KOPT-K1 (cell line): ENCODE measurements at regions not wholly inside any gene's neighbourhood (a gene's known extent, or its start where the extent isn't known, plus 50 kb on each side); places are given as distances from the start of the nearest gene placed in this dataset.
"Not testable (repeated sequence)": the region's sequence is repeated elsewhere in the genome, so short reads cannot be mapped to it uniquely, and the experiment has no call there.

Experiments used
- H3K27ac ChIP-seq: fragments of 200-600 bp; sonication (generic); 2 replicates; pipeline ENCODE4 v1.5.1; 2016; ENCODE audit warnings: antibody characterized with exemption, mild to moderate bottlenecking, low read depth, low read length; ENCODE audit not compliant: poor library complexity, severe bottlenecking
- H3K36me3 ChIP-seq: fragments of 200-600 bp; sonication (generic); 2 replicates; pipeline ENCODE4 v1.5.1; 2017; ENCODE audit warnings: antibody characterized with exemption, mild to moderate bottlenecking, low read length, moderate library complexity; ENCODE audit not compliant: insufficient read depth
- H3K9me3 ChIP-seq: fragments of 200-600 bp; sonication (generic); 2 replicates; pipeline ENCODE4 v1.5.1; 2017; ENCODE audit warnings: antibody characterized with exemption, low read length, mild to moderate bottlenecking; ENCODE audit not compliant: insufficient read depth, poor library complexity, severe bottlenecking

DNA sequence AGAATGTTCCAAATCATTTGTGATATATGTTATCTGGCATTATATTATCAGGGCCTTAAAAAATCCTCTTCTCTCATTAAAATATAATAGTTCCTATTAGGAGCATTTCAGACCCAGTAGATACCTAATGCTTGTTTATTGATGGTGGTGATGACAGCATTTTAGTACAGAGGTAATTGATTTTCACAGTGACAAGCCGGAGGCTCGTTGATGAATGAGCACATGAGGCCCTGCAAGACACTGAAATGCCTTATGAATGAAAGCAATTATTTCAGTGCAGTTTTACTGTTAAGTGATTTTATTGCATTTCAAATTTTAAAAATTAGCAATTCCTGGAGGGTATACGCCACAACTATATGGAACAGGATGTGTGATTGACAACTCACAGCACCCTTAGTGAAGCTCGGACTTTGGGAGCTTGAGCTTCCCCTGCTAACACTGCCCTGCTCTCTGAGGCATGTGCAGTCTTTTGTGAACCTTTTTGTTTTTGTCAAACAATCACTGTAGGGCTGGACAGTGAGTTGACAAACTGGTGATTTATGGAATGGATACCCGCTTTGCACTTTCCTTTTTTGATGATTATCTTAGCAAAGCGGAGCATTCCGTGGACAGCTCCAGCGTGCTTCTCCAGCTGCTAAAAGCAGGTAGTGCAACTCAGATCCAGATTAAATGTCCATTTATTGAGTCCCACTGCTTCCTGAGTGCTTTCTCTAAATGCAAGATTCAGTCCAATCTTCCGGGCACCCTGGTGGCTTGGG, 187.0 kb upstream of the ATP10A start:
- no peaks in the 10 kb centered on the region for H3K36me3 ChIP-seq
- H3K27ac ChIP-seq: no peak overlapping the region
- no peaks in the 10 kb centered on the region for H3K9me3 ChIP-seq

DNA sequence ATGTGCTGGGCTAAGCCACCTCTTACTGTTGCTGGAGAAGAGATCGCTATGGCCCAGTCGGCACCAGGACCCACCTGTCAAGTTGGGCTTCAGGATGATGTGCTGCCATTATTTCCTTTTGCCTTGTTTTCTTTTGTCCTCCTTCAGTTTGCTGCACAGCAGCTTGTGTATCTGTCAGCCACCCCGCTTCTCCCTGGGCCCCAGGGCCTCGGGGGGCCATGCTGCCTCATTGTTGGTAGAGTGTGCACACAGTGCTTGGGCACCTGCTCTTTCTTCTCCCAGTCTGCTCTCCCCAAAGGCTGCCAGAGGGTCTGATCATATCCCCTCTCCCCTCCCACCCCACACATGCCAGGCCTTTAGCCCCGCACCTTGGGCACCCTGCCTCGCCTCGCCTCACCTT, 185.5 kb upstream of the ATP10A start:
- Histone ChIP-seq H3K36me3 (no peaks in the 10 kb centered on the region), H3K9me3 (no peaks in the 10 kb centered on the region), H3K27ac (no peak overlapping the region)

DNA sequence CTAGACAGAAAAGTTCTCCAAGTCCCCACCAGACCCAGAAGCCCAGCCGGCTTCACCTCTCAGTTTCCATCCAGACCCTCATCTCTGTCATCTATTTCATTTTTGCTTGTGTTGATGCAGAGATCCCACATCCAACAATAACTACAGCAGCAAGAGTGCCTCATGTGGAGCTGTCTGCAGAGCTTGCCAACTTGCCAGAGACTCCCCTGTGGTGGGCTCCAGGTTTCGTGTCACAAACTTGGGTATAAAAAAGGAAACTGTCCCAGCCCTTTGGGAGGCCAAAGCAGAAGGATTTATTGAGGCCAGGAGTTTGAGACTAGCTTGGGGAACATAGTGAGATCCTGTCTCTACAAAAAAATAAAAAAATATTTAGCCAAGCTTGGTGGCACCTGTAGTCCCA, 182.4 kb upstream of the ATP10A start:
- no peaks in the 10 kb centered on the region for H3K9me3 ChIP-seq
- no peaks in the 10 kb centered on the region for H3K36me3 ChIP-seq
- H3K27ac ChIP-seq: no peak overlapping the region

DNA sequence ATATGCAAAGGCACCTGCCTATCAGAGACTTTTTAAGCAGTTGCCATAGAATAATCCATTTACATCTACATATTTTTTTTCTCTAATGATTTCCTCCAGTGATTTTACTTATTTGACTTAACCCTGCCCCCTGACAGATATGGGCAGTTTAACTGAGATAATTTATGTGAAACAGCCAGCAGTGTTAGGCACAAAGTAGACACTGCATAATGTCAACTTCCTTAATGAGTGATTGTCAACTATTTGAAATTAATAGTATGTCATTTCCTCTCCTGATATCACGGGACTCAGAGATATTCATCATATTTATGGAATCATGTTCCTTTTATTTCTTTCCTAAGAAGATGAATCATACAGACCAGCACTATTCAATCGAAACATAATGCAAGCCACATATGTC, 179.9 kb upstream of the ATP10A start:
- Histone ChIP-seq H3K36me3 (no peaks in the 10 kb centered on the region), H3K27ac (no peak overlapping the region), H3K9me3 (no peaks in the 10 kb centered on the region)

DNA sequence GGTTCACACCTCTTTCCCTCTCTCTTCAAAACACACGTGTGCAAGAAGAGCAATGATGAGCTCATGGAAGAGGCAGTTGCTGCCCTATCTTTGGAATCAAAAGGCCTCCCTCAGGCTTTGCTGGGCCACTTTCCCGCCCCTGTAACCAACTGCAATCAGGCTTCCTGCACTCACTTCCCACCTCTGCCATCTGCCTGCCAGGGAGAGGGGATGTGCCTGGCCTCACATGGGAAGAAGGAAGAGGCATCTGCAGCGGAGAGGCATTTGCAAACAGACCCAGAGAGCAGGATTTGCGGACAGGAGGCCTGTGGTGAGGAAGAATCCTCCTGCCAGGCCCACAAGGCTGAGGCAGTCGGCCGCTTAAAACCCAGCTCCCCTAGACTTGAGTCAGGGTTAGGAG, 175.6 kb upstream of the ATP10A start:
- Histone ChIP-seq H3K27ac (no peak overlapping the region), H3K36me3 (no peaks in the 10 kb centered on the region), H3K9me3 (no peaks in the 10 kb centered on the region)

DNA sequence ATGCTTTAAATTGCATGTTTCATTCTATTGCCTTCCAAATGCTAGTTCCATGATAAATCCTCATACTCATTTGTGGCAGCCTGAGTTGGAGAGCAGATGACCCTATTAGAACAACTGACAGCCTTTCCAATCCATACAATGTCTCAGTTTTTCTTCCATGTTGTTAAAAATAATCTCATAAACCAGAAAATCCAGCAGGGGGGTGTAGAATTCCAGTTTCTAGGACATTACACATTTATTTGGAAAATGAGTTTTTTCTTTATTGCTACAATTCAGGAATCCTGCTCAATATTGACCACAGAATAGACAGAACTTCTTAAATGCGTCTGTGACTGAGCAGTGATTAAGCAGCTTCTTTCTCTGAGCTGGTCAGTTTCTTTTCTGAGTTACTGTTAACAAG, 174.2 kb upstream of the ATP10A start:
- no peaks in the 10 kb centered on the region for H3K36me3 ChIP-seq
- H3K27ac ChIP-seq: no peak overlapping the region
- H3K9me3 ChIP-seq: no peaks in the 10 kb centered on the region

DNA sequence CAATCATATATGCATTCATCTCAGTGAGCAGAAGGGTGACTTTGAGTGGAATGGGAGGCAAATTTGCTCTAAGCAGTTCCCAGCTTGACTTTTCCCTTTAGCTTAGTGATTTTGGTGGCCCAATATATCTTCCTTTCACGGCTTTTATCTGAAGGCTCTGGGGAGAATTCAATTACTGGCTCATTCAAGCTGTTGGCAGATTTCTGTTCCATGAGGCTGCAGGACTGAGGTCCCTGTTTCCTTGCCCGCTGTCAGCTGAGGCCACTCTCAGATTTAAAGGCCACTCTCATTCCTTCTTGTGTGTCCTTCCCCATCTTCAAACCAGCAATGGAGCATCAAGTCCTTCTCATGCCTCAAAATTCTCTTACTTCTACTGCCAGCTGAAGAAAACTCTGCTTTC, 170.4 kb upstream of the ATP10A start:
- no peaks in the 10 kb centered on the region for H3K36me3 ChIP-seq
- H3K27ac ChIP-seq: no peak overlapping the region
- H3K9me3 ChIP-seq: no peaks in the 10 kb centered on the region

DNA sequence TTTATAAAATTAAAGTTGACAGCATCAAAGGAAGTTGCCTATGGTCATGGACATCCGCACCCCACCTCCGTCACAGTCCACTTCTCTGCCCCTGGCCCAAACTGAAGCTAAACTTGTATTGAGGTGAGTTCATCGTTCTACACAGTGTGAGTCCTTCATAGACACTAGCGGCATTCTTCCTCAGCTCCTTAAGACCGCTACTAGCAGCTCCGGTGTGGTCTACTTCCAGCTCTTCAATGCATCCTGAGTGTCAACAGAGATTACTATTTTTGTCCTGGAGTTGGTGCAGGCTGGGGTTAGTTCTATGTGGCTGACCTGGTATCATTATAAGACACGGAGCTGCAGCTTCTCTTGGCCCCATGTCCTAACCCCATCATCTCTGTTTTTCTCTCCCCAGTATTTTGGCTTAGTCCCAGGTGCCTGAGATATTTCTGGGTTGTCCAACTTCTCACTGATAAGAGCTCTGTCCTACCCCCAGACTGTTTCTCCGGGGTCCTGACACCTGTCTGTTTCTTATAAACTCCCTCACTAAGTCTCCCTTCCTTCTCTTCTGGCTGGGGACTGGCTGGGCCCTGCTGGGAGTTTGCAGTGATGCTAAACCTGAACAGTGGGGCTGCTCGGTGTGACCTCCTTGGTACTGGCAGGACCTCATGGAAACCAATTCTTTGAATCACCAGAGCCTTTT, 169.2 kb upstream of the ATP10A start:
- Histone ChIP-seq H3K27ac (no peak overlapping the region), H3K36me3 (no peaks in the 10 kb centered on the region), H3K9me3 (no peaks in the 10 kb centered on the region)

DNA sequence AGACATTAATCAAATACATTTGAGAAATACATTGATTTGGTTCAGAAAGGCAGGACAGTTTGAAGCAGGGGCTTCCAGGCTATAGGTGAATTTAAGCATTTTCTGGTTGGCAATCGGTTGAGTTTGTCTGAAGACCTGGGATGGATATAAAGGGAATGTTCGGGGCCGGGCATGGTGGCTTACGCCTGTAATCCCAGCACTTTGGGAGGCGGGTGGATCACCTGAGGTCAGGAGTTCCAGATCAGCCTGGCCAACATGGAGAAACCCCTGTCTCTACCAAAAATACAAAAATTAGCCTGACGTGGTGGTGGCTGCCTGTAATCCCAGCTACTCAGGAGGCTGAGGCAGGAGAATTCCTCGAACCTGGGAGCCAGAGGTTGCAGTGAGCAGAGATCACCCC, 166.5 kb upstream of the ATP10A start:
- not testable (repeated sequence) for H3K27ac ChIP-seq, H3K9me3 ChIP-seq, H3K36me3 ChIP-seq

DNA sequence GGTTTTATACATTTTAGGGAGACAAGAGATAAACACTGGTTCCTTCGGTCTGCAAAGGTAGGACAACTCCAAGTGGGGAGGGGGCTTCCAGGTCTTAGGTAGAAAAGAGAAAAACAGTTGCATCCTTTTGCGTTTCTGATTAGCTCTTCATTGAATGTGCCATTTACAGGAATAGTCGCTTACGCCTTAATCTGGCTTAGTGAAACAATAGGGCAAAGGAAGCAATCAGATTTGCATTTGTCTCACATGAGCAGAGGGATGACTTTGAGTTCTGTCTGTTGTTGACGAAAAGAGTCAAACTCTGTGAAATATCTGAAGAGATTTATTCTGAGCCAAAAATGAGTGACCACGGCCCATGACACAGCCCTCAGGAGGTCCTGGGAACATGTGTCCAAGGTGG, 166.0 kb upstream of the ATP10A start:
- Histone ChIP-seq H3K36me3 (no peaks in the 10 kb centered on the region), H3K27ac (no peak overlapping the region), H3K9me3 (no peaks in the 10 kb centered on the region)

DNA sequence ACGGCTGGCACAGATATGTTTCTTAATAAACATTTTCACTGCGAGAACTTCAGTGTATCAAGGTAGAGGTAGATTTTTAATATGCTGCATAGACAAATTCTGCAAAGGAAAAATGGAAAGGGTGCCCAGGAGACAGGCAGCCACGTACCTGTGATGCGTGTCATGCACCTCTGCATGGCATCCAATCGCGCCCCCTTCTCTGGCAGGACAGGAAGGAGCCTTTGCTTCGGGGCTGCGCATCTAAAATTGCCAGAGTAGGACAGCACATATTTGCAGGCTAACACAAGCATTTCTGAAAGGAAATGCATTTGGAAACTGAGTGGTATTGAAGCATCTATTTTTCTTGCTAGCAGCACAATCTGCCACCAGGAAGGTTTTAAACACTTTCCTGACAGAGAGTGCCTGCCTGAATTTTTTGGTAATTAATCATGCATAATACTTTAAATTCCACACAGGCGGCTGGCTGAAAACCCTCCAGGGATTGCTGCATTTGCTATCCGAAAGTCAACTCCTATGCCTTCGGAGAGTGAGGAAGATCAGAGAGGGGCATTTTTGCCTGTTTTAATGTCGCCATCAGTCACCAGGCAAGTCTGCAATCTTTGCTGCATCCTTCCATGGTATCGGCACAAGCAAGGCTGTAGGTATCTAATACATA, 165.1 kb upstream of the ATP10A start:
- Histone ChIP-seq H3K27ac (no peak overlapping the region), H3K36me3 (no peaks in the 10 kb centered on the region), H3K9me3 (no peaks in the 10 kb centered on the region)

DNA sequence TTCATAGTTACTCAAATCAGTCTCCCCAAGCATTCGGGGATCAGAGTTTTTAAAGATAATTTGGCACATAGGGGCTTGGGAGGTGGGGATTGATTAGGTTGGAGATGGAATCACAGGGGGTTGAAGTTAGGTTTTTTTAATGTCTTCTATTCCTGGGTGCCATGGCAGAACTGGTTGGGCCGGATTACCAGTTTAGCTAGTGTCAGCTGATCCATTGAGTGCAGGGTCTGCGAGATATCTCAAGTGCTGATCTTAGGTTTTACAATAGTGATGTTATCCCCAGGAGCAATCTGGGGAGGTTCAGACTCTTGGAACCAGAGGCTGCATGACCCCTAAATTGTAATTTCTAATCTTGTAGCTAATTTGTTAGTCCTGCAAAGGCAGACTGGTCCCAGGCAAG, 163.5 kb upstream of the ATP10A start:
- not testable (repeated sequence) for H3K9me3 ChIP-seq, H3K27ac ChIP-seq, H3K36me3 ChIP-seq

DNA sequence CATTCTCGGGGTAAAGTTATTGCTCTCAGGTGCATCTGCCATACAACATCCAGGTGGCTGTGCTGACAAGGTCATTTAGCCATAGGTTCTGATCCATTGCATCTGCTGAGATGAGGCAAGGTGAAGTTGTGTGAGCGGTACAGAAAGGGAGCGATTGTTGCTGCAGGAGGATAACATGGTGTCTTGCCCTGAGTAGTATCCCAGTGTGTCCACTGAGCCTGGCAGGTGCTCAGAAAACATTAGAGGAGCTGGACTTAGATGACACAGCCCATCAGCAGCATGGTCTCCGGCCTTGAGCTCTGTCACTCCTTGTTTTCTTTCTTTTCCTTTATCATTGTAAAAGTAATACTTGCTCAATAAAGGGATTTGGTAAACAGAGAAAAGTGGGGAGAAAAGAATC, 161.1 kb upstream of the ATP10A start:
- Histone ChIP-seq H3K36me3 (no peaks in the 10 kb centered on the region), H3K9me3 (no peaks in the 10 kb centered on the region)

DNA sequence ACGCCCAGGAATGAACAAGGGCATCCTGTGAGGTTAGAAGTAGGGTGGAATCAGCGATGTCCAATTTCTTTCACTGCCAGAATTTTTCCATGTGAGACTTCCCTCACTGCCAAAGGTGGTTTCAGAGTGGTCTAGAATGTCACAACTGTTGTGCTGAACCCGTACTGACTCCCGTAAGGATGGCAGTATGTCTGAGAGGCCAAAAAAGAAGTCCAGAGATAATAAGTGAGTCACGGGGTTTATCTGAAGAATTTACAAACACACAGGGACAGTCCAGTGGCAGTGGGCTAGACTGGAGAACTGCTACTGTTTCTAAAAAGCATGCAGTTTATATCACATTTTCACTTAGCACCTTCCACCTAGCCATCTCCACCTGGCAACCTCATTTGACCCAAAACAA, 160.6 kb upstream of the ATP10A start:
- Histone ChIP-seq H3K27ac (no peak overlapping the region), H3K36me3 (no peaks in the 10 kb centered on the region), H3K9me3 (no peaks in the 10 kb centered on the region)

More for the DNA sequence above, 161.1 kb upstream of the ATP10A start:
- H3K27ac ChIP-seq: no peak overlapping the region

DNA sequence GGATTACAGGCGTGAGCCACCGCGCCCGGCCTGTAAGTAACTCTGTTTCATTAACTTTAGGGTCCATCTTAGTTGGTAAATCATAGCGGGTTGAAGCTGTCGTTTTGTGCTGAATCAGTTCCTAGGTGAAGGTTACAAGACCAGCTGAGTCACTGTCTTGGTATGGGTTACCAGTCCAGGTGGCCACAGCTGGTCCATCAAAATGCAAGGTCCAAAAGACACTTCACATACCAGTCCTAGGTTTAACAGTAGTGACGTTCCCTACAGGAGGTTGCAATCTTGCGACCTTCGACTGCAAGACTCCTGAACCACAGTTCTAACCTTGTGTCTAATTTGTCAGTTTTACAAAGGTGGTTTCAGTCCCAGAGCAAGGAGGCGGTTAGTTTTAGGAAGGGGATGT, 160.1 kb upstream of the ATP10A start:
- H3K9me3 ChIP-seq: peaks cover under 1% of the 10 kb centered on the region
- H3K36me3 ChIP-seq: no peaks in the 10 kb centered on the region
- no peak overlapping the region for H3K27ac ChIP-seq

DNA sequence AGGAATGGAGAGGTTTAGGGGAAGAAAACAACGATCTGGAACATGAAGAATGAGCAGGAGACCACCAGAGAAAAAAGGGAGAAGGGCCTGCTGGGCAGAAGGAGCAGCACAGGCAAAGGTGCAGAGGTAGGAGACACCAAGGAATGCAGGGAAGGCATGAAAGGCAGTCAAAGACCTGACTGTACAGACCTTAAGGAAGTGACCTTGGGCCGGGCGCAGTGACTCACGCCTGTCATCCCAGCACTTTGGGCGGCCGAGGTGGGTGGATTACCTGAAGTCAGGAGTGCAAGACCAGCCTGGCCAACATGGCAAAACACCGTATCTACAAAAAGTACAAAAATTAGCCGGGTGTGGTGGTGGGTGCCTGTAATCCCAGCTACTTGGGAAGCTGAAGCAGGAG, 157.7 kb upstream of the ATP10A start:
- no peak overlapping the region for H3K27ac ChIP-seq
- H3K36me3 ChIP-seq: no peaks in the 10 kb centered on the region
- H3K9me3 ChIP-seq: peaks cover 5% of the 10 kb centered on the region
